SK-N-SH (cell line): ENCODE measurements at regions not wholly inside any gene's neighbourhood (a gene's known extent, or its start where the extent isn't known, plus 50 kb on each side); places are given as distances from the start of the nearest gene placed in this dataset.

Experiments used
- ELF1 ChIP-seq: IDR thresholded peaks from 2 replicates; pipeline ENCODE4 v1.4.0; 2012
- EZH2phosphoT487 ChIP-seq: fragments of 200-600 bp; sonication (generic); IDR thresholded peaks from 2 replicates; pipeline ENCODE4 v1.6.1; 2017; ENCODE audit warnings: low read depth, mixed run types, mild to moderate bottlenecking, antibody characterized with exemption, moderate library complexity, borderline replicate concordance
- TAF1 ChIP-seq: IDR thresholded peaks from 2 replicates; pipeline ENCODE4 v1.6.1; 2012; ENCODE audit warnings: low read depth, mild to moderate bottlenecking, low read length, moderate library complexity, borderline replicate concordance
- TCF12 ChIP-seq: IDR thresholded peaks from 2 replicates; pipeline ENCODE4 v1.4.0; 2012
- TF ChIP-seq, protein P1 (sequence below): fragments of 200-600 bp; sonication (generic); IDR thresholded peaks from 2 replicates; pipeline ENCODE4 v1.6.1; 2017; ENCODE audit warnings: antibody characterized with exemption, mild to moderate bottlenecking, moderate library complexity

DNA sequence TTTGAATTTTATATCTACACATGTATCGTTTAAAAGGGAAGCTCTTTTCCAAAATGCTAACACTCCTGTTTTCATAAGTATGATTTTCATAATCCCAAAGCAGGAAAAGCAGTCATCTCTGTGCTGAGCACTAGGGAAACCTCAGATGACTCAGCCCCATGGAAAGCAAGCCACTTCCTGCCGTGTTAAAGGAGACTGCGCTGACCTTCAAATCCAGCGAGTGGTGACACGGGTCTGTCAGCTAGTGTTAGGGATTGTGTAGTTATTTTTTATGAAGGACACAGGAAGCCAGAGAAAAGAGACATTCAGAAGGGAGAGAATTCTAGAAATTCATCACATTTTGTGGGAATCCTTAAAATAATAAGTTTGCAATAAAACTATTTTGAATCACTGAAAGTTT lies 57.0 kb upstream of the CD93 start:
- TF ChIP-seq, protein P1, sequence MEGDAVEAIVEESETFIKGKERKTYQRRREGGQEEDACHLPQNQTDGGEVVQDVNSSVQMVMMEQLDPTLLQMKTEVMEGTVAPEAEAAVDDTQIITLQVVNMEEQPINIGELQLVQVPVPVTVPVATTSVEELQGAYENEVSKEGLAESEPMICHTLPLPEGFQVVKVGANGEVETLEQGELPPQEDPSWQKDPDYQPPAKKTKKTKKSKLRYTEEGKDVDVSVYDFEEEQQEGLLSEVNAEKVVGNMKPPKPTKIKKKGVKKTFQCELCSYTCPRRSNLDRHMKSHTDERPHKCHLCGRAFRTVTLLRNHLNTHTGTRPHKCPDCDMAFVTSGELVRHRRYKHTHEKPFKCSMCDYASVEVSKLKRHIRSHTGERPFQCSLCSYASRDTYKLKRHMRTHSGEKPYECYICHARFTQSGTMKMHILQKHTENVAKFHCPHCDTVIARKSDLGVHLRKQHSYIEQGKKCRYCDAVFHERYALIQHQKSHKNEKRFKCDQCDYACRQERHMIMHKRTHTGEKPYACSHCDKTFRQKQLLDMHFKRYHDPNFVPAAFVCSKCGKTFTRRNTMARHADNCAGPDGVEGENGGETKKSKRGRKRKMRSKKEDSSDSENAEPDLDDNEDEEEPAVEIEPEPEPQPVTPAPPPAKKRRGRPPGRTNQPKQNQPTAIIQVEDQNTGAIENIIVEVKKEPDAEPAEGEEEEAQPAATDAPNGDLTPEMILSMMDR, result no peak
- TF ChIP-seq TAF1 (no peak), ELF1 (no peak), EZH2phosphoT487 (no peak), TCF12 (peak; percentile 45)
